GM21515 (cell line): ENCODE measurements at regions not wholly inside any gene's neighbourhood (a gene's known extent, or its start where the extent isn't known, plus 50 kb on each side); places are given as distances from the start of the nearest gene placed in this dataset.
"Not testable (repeated sequence)": the region's sequence is repeated elsewhere in the genome, so short reads cannot be mapped to it uniquely, and the experiment has no call there.

Source experiments
- ATAC-seq: cut with Tn5 transposase; IDR thresholded peaks from one replicate; pipeline ENCODE4 v1.9.1; 2021; ENCODE audit not compliant: unreplicated experiment

DNA sequence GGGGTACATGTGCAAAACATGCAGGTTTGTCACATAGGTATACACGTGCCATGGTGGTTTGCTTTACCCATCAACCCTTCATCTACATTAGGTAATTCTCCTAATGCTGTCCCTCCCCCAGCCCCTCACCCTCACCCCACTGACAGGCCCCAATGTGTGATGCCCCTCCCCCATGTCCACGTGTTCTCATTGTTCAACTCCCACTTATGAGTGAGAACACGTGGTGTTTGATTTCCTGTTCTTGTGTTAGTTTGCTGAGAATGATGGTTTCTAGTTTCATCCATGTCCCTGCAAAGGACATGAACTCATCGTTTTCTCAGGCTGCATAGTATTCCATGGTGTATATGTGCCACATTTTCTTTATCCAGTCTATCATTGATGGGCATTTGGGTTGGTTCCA lies 232.9 kb upstream of the RASGRP1 start:
- ATAC-seq, result not testable (repeated sequence)

DNA sequence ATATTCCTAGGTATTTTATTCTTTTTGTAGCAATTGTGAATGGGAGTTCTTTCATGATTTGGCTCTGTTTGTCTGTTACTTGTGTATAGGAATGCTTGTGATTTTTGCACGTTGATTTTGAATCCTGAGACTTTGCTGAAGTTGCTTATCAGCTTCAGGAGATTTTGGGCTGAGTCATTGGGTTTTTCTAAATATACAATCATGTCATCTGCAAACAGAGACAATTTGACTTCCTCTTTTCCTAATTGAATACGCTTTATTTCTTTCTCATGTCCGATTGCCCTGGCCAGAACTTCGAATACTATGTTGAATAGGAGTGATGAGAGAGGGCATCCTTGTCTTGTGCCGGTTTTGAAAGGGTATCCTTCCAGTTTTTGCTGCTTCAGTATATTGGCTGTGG lies 234.6 kb upstream of the RASGRP1 start:
- ATAC-seq, result not testable (repeated sequence)

DNA sequence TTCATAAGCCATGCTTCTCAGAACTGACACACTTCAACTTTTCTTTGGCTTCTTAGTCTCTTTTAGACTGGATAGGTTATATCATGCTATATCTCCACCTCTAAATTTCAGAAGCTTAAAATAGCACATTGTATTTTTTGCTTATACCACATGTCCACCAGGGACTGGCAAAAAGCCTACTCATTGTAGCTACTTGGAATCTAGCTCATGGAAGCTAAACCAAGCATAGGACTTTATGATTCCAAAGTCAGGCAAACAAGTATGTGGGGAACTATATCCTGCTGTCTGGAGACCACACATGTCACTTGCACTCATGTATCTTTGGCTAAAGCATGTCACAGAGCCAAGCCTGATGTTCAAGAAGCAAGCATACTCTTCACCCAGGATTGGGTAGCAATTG lies 245.0 kb upstream of the RASGRP1 start:
- ATAC-seq, result no peak

DNA sequence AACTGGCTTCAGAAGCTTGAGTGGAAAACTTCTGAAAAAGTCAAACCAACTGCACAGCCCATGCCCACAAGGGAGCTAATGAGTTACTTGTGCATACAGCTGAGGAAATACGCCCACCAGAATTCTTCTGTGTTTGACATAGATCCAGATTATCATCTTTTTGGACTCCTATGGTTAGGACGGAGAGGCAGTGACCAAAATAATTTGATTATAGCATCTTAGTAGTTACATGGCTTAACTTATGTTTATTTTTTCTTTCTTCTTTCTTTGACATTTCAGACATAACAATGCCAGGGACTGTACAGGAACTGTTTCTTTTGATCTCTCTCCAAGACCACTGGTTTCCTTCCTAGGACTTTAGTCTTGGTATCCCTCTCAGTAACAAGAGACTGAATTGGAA lies 246.1 kb upstream of the RASGRP1 start:
- ATAC-seq, result no peak

DNA sequence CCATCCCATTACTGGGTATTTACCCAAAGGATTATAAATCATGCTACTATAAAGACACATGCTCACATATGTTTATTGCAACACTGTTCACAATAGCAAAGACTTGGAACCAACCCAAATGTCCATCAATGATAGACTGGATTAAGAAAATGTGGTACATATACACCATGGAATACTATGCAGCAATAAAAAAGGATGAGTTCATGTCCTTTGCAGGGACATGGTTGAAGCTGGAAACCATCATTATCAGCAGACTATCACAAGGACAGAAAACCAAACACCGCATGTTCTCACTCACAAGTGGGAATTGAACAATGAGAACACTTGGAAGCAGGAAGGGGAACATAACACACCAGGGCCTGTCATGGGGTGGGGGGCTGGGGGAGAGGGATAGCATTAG lies 249.6 kb upstream of the RASGRP1 start:
- not testable (repeated sequence) for ATAC-seq

DNA sequence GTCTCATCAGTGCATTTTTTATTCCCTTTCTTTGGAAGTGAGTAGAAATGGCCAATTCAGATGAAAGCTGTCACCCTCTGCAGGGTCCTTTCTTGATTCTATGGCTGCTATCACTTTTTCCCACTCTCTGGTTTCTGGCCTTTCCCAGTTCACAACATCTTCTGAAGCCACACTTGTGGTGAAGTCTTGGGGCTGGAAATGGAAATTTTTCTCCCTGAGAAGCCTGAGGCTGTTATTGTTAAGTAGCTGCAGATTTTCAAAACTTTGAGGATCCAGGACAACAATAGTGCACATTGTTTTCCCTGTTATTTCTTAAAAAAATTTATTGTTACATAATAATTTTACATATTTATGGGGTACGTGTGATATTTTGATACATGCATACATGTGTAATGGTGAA lies 250.3 kb upstream of the RASGRP1 start:
- no peak for ATAC-seq

DNA sequence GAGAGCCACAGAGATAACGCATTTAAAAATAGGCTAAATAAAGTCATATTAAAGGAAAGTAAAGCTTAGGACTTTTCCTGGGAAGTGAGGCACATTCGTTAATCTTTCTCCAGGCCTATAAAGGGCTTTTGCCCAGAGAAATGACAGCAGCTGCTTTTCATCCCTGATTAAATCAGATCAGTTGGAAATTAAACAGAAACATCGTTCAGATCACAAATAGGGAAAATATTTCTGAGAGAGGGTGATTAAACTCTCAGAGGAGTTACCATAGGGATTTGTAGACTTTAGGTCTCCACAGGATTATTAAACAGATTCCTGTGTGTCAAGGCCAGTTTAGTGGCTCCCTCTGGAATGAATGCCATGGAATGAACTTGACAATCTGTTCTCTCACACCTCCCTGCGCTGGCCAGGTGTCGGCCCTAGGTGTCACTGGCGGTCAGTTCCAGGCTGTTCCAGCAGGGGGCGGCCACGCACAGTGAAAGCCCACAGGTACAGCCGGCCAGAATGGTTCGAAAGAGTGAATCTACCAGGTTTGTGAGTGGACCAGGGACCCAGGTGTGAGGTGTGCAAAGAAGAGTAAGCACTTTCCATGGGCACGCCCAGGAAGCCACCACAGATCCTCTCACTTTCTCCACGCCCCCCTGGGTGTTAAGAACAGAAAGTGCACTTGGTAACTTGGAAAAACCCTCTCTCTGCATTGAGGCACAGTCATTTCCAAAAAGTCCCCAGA lies 253.0 kb upstream of the RASGRP1 start:
- ATAC-seq, result peak; percentile 95

DNA sequence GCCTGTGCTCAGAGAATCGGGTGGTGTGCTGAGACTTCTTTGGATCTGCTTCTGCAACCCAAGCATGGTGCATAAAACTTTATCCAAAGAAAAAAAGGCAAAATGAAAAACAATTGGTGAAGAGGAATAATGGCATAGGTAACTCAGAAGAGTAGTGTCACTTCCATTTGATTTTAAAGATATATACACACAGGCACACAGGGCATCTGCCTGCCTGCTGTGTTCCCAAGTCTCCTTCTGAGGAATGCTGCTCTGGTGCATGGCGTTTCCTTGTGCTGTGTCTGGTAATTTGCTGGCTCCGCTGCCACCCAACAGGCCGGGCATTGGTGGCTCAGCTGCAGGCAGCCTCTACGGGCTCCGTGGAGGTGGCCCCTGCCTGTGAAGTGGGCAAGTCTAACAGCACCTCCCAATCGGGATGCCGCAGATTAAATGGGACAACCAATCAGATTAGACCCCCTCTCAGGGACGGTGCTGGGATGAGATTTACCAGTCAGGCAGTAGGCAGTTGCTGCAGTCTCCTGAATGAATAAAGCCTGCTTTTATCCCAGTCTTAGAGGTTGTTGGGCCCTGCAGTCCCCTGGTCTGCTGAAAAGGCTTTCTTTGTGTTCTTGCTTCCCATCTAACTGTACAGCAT lies 253.7 kb upstream of the RASGRP1 start:
- ATAC-seq, result peak; percentile 9

DNA sequence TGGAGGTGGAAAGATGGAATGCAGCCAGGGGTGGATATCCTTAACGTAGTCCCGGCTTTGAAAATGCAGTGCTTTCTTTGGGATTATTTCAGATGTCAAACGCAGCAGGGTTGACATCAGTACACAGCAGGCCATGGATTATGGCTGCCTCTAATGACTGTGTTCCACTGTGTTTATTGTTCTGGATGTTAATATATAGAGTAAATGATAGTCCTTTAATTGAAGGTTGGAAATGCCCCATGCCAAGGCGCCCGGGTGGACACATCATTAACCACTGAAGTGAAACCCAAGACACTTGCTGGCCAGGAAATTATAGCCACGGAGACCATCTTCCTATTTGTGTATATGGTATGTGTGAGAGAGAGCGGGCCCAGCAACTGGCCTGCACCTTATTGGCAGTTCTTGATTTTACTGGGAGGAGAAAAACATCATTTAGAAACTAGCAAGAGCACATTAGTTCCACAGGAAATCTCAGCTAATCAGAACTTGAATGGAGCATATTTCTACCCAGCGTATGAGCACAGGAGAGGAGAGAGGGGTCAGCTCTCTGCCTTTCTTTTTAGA lies 254.9 kb upstream of the RASGRP1 start:
- ATAC-seq, result no peak

DNA sequence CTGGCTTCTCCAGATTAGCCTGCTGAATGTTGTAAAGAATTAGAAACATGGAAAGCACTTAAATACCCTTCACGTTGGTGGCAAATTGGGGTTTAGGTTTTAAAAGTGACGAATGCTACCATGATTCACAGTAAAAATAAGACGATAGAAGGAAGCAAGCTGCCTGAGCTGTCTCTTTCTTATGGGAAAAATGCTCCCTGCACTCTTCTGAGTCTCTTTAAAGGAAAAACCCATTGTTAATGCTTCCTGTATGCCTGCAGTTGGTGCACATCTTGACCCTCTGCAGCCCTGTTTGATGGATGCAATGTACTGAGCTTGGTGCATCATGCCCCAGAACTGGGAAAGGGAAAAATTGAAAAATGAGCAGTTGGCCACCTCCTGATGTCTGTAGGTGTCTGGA lies 258.6 kb upstream of the RASGRP1 start:
- no peak for ATAC-seq

DNA sequence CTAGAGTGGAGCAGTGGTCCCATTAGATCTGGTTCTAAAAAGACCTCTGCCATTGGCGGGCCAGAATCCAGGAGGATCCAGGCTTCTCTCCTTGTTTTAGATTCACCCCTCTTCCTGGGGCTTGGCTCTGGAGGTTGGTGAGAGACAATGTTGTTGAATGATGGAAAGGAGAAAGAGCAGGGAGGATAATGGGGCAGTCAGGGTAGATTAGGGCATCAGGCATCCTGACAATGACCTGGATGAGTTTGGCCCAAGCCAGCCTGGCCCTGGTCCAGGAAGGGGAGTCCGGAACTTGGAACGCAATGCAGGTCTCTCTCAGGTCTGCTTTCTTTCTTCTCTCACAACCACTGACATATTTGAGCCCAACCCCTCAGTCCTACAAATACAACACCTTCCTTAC lies 260.1 kb upstream of the RASGRP1 start:
- ATAC-seq, result no peak

DNA sequence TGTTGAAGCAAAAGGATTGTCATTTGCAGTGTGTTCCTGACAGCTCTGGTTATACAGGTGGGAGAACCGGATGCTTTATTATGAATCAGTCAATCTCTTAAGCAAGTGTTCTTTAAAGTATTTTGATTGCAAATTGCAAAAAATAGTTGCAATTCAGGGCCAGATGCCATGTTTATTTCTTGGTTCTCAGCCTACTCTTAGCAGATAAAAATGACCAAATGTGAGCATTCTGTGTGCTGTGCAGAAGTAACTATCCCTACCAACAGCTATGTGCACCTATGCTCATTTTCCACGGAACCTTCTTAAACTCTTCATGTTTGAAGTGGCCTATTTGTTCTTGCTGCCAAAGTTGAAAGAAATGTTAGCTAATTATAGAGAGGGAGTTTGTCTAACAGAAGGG lies 262.3 kb upstream of the RASGRP1 start:
- no peak for ATAC-seq

DNA sequence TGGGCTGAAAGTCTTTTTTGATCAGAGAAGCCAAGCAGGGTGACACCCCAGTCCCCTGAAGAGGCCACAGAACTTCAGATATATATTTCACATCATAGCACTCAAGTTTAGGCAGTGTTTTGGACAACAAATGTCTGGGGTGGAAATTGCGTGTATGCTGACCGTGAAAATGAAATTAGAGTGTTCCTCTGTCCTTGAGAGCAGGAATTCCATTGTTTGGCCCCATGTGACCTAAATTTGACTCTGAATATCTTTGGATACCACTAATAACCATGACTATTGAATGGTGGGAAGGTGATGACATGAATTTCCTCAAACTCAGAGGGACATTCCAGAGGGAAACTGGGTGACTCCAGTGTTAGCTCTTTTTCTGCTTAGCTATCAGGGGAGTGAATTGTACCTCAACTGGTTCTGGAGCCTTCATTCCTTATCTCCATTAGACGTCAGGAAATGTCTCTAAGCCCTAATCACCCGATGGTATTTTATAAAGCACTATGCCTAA lies 263.5 kb upstream of the RASGRP1 start:
- no peak for ATAC-seq

DNA sequence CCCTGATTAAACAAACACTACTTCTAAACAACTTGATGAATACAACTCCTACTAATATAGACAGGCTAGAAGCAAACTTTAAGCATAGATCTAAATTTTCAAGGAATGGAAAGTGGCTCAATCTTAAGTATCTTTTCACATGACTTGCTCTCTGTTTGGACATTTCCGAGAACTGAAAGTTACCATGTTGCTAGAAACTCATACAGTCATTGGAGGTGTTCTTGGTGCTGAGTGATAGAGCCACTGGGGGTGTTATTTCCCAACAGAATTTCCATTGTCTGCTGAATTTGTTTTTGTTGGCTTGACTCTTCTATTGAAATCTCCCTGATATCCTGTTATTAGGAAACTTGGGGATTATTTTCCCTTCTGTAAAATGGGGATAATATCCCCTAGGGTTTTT lies 264.5 kb upstream of the RASGRP1 start:
- ATAC-seq, result no peak

DNA sequence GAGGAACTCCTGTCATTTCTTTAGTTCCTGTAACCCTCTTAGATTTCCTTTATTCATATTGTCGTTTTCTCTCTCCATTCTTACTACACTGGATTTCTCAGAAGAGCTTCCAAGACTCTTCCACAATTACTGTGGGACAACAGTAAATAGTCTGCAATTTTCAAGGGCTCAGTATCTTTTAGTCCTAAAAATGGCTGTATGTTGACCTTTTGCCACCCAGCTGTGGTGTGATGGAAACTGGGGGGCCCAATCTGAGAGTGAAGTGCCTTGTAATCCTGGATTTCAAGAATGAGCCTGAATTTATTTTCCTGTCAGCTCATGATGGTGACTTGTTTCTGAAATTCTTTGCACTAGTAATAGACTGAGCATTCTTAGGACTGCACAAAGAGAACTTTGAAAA lies 277.6 kb upstream of the RASGRP1 start:
- no peak for ATAC-seq

DNA sequence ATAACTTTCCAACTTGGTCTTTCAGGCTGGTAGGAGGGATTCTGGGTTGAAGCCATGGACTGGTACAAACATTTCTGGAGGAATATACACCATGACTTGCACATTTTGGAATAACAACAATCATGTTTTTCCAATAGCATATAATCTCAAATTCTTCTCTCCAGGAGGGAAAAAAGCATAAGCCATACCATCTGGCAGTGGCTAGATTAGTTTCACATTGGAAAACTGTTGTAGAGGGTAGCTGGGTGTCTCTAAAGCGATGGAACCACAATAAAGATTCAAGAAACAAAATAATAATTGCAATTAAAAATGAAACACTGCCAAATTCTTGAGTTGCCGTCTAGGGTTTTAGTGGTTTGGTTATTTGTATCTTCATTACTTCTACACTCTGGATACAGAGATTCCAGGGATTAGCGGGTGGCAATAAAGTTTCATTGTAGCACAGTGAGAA lies 278.5 kb upstream of the RASGRP1 start:
- no peak for ATAC-seq

DNA sequence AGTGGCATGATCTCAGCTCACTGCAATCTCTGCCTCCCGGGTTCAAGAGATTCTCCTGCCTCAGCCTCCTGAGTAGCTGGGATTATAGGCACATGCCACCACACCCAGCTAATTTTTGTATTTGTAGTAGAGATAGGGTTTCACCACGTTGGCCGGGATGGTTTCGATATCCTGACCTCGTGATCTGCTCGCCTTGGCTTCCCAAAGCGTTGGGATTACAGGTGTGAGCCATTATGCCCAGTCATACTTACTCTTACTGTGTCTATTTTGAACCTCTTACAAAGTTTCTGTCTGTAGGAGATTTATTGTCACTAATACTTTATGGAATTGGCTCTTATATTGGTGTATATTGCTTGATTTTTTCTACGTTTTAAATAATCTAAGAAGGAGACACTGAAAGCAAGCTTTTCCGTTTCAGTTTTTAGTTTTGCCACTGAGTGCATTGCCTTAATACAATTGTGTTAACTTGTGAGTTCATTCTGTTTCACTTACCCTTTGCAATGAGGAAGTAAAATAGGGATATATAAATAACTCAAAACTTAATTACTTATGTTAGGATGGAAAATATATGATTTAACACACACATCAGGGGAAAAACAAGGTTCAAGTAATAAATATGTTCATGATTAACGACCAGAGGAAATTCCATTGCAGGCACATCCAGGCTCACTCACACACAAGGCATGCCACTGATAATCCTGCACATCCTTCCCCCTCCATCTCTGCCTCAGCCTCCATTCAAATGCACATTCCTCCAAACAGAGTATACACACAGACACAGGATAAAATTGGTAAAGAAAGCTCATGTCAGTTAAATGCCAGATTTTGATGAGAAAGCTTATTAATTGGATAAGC lies 279.3 kb upstream of the RASGRP1 start:
- ATAC-seq, result no peak

DNA sequence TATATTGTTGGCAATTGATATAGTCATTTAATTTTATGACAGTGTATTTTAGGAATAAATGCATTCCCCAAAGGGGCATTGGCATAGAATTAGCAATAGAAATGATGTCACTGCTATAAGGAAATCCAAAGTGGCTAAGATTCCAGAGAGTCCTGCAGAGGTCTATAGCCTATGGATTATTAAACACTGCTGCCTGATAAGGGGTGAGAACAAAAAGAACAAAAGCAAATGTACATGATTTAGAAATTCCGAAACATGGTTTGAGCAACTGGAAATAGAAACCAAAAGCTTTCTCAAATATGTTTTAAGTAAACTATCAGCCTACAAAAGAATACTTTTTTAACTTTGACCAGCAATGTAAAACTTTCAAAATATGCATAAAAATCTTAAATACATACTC lies 280.1 kb upstream of the RASGRP1 start:
- no peak for ATAC-seq

DNA sequence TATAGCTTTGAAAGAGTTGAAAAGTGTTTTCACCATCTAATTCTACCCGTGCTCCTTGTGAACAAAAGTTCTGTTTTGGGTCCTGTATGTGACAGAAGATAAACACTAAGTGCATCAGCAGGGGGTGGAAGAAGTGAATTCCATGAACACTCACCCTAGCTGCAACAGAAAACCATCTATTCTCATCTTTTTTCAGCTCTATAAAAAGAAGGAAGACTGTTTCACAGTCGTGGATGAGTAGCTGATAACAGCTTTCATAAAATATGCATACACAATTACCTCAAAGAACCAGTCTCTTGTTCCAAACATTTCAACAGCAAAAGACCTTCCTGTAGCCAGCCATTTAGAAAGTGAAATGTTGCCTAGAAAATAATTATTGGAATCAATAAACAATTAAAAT lies 281.7 kb upstream of the RASGRP1 start:
- no peak for ATAC-seq

DNA sequence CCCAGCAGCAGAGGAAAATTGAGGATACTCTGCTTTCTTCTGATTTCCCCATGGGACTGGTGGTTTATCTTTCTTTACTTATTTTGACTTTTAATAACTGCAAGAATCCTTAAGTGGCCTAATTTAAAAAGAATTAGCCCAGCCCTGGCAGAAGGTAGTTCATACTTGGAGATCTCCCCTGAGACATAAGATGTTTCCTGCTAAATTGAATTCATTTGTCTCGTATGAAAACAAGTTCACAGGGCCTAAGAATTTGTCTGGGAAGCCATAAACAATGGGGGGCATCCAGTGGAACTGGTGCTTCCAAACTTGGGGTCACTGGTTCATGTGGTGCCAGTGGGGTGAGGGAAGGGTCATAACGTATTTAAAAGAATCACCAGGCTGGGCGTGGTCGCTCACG lies 283.1 kb upstream of the RASGRP1 start:
- no peak for ATAC-seq

DNA sequence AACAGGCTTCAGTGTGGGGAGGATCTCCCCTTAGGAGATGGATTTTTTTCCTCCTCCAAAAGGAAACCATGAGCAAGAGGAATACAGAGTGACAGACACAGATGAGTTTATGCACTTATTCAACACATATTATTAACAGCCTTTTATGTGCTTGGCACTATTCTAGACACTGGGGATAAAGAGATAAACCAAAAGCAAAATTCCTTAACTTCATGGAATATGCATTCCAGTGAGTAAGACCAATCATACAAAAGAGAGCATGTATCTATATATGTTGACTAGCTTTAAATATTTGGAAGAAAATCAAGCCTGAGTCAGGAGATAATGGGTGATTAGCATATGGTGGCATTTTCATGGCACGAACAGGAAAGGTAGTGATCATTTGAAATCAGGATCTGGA lies 284.4 kb upstream of the RASGRP1 start:
- ATAC-seq, result no peak
